ENCODE measurements at regions not wholly inside any gene's neighbourhood (a gene's known extent, or its start where the extent isn't known, plus 50 kb on each side); places are given as distances from the start of the nearest gene placed in this dataset.

DNA sequence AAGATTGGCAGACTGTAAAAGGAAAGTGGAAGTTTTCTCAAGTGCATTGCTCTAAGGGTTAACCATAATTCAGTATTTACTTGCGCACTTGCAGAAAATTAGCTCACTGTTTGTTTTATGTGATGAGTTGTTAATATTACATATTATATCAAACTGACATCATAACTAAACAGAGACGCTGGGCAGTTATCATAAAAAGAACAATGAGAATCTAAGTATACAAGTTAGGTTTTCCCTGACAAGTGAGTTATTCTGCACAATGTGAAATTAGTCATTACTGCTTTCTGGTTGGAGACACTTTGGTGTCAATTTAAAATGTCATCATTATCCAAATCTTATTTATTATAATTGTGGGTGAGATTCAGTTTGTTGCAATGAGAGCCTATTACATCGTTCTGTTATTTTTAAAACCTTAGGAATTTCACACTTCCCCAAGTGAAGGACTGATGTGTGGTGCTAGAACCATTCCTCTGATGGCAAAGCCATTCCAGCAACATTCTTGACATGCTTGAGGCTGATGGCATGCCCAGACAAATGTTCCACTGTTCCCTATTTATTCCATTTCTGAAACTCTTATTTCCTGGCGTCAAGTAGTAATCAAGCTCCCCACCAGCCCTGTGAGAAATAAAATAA is 90.1 kb upstream of the FLRT2 start:
- no peak for TF ChIP-seq POLR2A (IDR thresholded peaks at IDR 0.05)
- TF ChIP-seq, protein P1, sequence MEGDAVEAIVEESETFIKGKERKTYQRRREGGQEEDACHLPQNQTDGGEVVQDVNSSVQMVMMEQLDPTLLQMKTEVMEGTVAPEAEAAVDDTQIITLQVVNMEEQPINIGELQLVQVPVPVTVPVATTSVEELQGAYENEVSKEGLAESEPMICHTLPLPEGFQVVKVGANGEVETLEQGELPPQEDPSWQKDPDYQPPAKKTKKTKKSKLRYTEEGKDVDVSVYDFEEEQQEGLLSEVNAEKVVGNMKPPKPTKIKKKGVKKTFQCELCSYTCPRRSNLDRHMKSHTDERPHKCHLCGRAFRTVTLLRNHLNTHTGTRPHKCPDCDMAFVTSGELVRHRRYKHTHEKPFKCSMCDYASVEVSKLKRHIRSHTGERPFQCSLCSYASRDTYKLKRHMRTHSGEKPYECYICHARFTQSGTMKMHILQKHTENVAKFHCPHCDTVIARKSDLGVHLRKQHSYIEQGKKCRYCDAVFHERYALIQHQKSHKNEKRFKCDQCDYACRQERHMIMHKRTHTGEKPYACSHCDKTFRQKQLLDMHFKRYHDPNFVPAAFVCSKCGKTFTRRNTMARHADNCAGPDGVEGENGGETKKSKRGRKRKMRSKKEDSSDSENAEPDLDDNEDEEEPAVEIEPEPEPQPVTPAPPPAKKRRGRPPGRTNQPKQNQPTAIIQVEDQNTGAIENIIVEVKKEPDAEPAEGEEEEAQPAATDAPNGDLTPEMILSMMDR (IDR thresholded peaks at IDR 0.05), result no peak
